Neural progenitor cell (in vitro differentiated cells): ENCODE measurements at regions not wholly inside any gene's neighbourhood (a gene's known extent, or its start where the extent isn't known, plus 50 kb on each side); places are given as distances from the start of the nearest gene placed in this dataset.

Experiments used
- EZH2 ChIP-seq: fragments of 200-600 bp; sonication (generic); IDR thresholded peaks from 2 replicates; pipeline ENCODE4 v1.6.1; 2017; ENCODE audit warnings: antibody characterized with exemption, mild to moderate bottlenecking, moderate library complexity
- EZH2phosphoT487 ChIP-seq: fragments of 200-600 bp; sonication (generic); IDR thresholded peaks from 2 replicates; pipeline ENCODE4 v1.6.1; 2017; ENCODE audit warnings: antibody characterized with exemption
- TF ChIP-seq, protein P1 (sequence below): fragments of 200-600 bp; sonication (generic); IDR thresholded peaks from 2 replicates; pipeline ENCODE4 v1.5.1; 2017; ENCODE audit warnings: antibody characterized with exemption, mild to moderate bottlenecking

DNA sequence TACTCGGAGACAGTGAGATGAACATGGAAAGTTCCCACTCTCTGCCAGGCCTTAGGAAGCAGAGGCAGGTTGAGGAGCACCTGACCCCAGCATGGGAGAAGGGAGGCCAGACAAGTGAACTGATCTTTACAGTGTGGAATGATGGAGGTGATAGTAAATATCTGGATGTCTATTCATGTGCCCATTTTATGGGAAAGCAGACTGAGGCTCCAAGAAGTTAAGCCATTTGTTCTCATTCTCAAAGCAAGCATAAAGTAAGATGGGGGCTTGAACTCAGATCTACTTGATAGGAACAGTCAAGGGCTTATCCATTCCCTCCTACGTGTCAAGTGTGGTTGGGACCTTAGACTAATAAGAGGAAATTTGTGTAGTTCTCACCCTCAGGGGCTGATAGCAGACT, 461.5 kb downstream of the MN1 start:
- TF ChIP-seq, protein P1, sequence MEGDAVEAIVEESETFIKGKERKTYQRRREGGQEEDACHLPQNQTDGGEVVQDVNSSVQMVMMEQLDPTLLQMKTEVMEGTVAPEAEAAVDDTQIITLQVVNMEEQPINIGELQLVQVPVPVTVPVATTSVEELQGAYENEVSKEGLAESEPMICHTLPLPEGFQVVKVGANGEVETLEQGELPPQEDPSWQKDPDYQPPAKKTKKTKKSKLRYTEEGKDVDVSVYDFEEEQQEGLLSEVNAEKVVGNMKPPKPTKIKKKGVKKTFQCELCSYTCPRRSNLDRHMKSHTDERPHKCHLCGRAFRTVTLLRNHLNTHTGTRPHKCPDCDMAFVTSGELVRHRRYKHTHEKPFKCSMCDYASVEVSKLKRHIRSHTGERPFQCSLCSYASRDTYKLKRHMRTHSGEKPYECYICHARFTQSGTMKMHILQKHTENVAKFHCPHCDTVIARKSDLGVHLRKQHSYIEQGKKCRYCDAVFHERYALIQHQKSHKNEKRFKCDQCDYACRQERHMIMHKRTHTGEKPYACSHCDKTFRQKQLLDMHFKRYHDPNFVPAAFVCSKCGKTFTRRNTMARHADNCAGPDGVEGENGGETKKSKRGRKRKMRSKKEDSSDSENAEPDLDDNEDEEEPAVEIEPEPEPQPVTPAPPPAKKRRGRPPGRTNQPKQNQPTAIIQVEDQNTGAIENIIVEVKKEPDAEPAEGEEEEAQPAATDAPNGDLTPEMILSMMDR: no peak
- TF ChIP-seq EZH2phosphoT487: no peak
- no peak for TF ChIP-seq EZH2
